GM21576 (cell line): ENCODE measurements at regions not wholly inside any gene's neighbourhood (a gene's known extent, or its start where the extent isn't known, plus 50 kb on each side); places are given as distances from the start of the nearest gene placed in this dataset.
"Not testable (repeated sequence)": the region's sequence is repeated elsewhere in the genome, so short reads cannot be mapped to it uniquely, and the experiment has no call there.

Experiments
- ATAC-seq: cut with Tn5 transposase; IDR thresholded peaks from one replicate; pipeline ENCODE4 v1.9.1; 2021; ENCODE audit warnings: mild to moderate bottlenecking, moderate library complexity; ENCODE audit not compliant: unreplicated experiment

- ATAC-seq = no peak
Observed at GRCh38 chr2:38484957-38485356, 107.9 kb upstream of the ATL2 start.

DNA sequence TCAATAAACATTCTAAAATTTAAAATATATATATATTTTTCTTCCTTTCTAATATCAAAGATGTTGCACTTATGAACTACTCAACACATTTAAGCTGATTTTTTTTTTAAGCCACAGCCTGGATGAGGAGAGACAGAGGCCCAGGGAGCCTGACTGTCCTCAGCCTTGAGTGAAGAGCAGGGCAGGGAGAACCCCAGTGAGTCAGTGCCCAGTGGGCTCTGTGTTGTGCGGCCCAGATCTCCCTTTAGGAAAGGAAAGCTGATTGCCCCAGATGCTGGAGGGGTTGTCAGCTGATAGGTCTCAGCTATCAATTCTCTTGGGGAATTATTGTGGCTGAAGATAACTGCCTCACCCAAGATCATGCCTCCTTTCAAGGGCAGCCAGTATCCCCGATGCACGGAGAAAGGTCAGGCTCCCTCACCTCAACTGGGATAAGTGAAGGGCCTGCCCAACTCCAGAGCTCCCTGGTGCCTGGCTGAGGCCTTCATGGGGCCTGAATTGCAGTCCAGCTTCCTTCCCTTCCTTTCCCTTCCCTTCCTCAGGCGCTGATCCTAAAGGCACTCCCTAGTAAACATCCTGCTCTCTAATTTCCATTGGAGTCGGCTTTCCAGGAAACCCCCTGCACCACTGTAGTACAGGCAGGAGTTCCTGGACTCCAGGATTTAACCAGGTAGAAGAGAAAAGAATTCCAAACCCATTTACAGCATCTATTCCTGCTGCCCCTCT, 106.9 kb upstream of the ATL2 start:
- no peak for ATAC-seq

GRCh38 chr2:38482710-38483109, 105.6 kb upstream of the ATL2 start:
- not testable (repeated sequence) for ATAC-seq

GRCh38 chr2:38480617-38481016, 103.5 kb upstream of the ATL2 start:
- no peak for ATAC-seq

GRCh38 chr2:38477006-38477405, 99.9 kb upstream of the ATL2 start:
- no peak for ATAC-seq

GRCh38 chr2:38475567-38475881, 98.5 kb upstream of the ATL2 start:
- no peak for ATAC-seq

GRCh38 chr2:38474715-38475566, 97.9 kb upstream of the ATL2 start:
- no peak for ATAC-seq

GRCh38 chr2:38474021-38474456, 97.0 kb upstream of the ATL2 start:
- no peak for ATAC-seq

DNA sequence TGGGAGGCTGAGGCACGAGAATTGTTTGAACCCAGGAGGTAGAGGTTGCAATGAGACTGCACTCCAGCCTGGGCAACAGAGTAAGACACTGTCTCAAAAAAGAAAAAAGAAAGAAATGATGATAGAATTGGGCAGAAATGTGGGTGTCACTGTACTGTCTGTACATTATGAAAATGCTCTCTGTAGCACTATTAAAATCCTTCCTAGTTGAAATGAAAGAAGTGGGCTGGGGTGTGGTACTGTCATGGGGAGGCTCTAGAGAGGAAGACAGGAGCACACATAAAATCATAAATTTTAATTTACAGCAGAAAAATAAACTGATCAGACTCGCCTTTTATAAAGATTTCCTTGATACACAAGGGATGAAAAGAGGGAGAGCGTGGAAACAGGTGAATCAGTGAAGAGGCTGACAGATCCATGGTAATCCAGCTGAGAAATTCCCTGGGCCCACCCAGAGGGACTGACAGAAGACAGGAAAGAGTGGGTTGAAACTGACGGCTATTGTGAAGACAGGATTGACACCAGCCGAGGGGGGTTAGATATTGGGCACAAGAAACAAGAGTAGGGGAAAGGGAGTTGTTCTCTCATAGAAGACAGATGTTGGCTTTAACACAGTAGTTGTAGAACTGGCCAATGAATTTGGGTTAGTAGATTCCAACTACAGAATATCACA, 96.4 kb upstream of the ATL2 start:
- no peak for ATAC-seq

GRCh38 chr2:38470115-38470514, 93.0 kb upstream of the ATL2 start:
- ATAC-seq = no peak

- ATAC-seq = no peak
Observed at GRCh38 chr2:38467768-38468455, 90.8 kb upstream of the ATL2 start.

GRCh38 chr2:38466876-38467767, 90.0 kb upstream of the ATL2 start:
- ATAC-seq = no peak

- no peak for ATAC-seq
Observed at GRCh38 chr2:38466409-38466808, 89.3 kb upstream of the ATL2 start.

GRCh38 chr2:38465789-38466127, 88.7 kb upstream of the ATL2 start:
- no peak for ATAC-seq

DNA sequence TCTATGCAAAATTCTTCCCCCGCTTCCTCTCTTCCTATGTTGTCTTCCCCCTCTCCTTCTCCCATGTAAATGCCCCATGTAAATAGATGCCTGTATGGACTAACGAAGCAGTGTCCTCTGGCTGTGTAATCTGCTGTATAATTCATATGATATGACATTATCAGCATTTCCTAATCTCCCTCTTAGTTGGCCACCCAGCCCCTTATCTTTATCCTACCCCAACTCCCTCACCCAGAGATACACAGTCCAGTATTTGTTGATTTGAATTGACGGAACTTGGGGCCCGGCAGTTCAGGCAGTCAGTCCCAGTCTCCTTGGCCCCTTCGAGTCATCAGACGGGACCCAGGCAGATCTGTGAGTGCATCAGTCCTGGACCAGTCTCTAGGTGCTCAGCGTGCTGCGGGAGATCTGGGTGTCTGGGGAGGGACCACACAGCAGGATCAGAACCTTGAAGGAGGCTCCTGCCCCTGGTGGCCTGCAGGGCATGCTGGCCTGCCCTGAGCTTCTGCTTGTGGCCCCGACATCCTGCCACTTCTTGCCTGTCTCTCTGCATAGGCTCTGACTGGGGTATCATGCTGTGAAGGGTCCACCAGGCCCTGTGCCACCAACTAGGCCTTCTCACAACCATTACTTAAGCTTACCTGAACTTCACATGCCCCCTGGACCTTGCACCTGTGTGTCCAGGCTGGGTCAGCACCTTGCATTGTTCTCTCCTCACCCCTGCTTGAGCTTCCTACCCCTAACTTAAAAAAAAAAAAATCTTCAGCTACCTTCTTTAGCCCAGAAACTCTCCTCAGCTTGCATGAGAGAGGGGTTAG, 88.1 kb upstream of the ATL2 start:
- no peak for ATAC-seq

DNA sequence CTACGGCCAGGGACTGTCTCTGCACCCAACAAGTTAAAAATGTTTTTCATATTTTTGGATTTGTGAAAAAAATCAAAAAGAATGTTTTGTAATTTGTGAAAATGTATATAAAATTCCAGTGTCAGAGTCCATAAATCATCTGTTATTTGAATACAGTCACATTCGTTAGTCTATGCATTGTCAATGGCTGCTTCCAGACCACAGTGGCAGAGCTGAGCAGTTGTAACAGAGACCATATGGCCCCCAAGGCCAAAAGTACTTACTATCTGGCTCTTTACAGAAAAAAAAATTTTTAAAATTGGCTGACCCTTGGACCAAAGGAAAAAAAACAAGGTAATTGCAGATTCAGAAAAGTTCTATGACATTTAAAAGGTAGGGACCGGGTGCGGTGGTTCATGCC, 86.7 kb upstream of the ATL2 start:
- no peak for ATAC-seq

DNA sequence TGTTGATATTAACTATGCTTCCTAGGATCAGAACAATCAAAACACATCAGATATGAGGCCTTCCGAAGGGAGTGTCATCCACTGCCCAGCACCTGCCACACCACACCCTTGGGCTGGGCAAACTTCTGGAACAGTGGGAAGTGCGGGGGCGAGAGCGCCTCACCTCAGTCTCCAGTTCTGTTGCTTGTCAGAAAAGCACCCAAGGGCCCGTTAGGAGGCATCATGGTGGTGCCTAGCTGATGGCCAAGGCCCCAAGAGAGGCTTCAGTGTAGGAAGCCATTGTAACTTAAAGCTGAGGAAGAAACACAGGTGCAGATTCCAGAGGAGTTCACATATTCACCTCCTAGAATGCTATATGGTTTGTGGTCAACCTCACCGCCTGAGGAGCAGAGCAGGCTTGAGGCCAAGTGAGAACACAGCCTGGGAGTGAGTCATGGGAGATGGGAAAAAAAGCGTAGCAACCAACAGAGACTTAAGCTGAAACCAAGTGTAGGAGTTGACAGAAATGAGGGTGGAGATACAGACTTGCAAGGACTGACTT, 85.1 kb upstream of the ATL2 start:
- ATAC-seq = no peak

- ATAC-seq = no peak
Observed at GRCh38 chr2:38461470-38461869, 84.4 kb upstream of the ATL2 start.

DNA sequence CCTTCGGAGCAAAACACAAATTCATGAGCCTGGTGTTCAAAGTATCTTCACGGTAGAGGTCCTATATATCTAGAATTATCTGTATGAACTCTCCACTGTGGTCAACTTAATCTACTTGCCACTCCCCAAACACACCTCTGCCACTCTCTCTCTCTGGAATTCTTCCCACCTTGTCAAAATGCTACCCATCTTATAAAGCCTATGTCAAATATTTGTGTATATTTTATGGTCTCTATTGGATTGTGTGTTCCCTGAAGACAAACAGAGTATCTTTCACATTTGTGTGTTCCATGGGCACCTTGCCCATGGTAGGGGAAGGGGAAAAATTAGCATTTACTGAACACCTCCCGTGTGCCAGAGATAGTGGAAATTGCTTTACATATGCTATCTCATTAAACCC, 83.2 kb upstream of the ATL2 start:
- no peak for ATAC-seq
